ENCODE measurements at regions not wholly inside any gene's neighbourhood (a gene's known extent, or its start where the extent isn't known, plus 50 kb on each side); places are given as distances from the start of the nearest gene placed in this dataset.

DNA sequence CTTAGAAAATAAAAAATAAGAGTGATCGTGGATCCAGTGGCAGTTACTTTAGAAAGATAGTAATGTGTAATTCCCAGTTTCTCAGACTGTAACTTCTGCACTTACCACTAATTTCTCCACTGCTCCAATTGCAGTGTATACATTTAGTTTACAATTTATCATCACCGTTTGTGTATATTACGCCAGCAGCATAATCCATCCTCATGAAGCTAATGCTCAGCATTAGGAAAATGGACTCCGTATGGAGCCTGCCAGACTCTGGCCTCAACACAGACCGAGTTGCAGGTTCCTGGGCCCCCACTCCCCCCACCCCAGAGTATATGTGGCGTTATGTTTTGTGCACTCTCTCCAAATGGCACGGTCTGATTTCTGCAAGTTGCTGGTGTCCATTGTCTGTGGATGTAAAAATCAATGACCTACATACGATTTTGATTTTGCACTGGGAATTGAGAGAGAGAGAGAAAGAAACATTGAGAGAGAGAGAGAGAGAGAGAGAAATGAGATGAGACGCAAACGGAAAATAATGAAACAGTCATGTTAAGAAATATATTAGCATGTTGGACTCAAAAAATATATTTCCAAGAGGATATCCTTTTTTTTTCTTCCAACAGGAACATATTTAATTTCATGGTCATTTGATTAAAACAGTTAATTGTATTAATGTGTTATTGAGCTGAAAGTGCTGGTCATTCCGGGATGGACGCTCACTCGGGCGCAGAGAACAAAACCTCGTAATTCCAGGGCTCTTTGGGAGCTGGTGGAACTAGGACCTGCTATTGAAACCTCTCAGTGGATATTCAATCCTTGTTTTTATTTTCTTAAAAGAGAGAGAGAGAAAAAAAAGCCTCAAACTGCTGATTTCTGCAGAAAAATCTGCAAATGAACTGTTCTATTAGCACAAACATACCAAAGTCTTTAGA is 278.8 kb downstream of the TSHZ3 start:
- TF ChIP-seq CTCF (IDR thresholded peaks at IDR 0.05) (no peak), POLR2A (IDR thresholded peaks at IDR 0.05) (no peak)
